GM12878 (cell line): ENCODE measurements at regions not wholly inside any gene's neighbourhood (a gene's known extent, or its start where the extent isn't known, plus 50 kb on each side); places are given as distances from the start of the nearest gene placed in this dataset.

Experiments
- CBFB ChIP-seq: IDR thresholded peaks from 2 replicates; pipeline ENCODE4 v1.6.1; 2016; ENCODE audit warnings: antibody characterized with exemption, low read depth
- IKZF2 ChIP-seq, 2 experiments: fragments of 450-650 bp; IDR thresholded peaks; 2 replicates each; pipeline ENCODE4 v1.6.1; 2017; ENCODE audit warnings: mild to moderate bottlenecking in 2 of 2, moderate library complexity in 2 of 2
- KLF5 ChIP-seq: fragments of 450-650 bp; IDR thresholded peaks from 2 replicates; pipeline ENCODE4 v1.6.1; 2014; ENCODE audit warnings: mild to moderate bottlenecking; ENCODE audit not compliant: partially characterized antibody
- SRF ChIP-seq, 2 experiments: IDR thresholded peaks; 2 replicates each; pipeline ENCODE4 v1.6.1; 2011; ENCODE audit warnings: low read depth in 2 of 2, low read length in 2 of 2, mild to moderate bottlenecking in 1 of 2, moderate library complexity in 1 of 2
- TF ChIP-seq, protein P1 (sequence below): fragments of 450-650 bp; IDR thresholded peaks from 2 replicates; pipeline ENCODE4 v1.6.1; 2017; ENCODE audit warnings: antibody characterized with exemption, mild to moderate bottlenecking, moderate library complexity
- TF ChIP-seq, protein P2 (sequence below): IDR thresholded peaks from 2 replicates; pipeline ENCODE4 v1.6.1; 2011; ENCODE audit warnings: borderline replicate concordance, low read depth, mild to moderate bottlenecking, moderate library complexity, mixed read lengths, low read length; ENCODE audit not compliant: insufficient read depth; ENCODE audit errors: extremely low read length
- TF ChIP-seq, protein P3 (sequence below): IDR thresholded peaks from 2 replicates; pipeline ENCODE4 v1.6.1; 2012; ENCODE audit warnings: low read depth, low read length, improper control_type of control experiment
- TF ChIP-seq, protein P4 (sequence below): fragments of 450-650 bp; IDR thresholded peaks from 2 replicates; pipeline ENCODE4 v1.6.1; 2016; ENCODE audit warnings: mild to moderate bottlenecking, moderate library complexity, borderline replicate concordance

DNA sequence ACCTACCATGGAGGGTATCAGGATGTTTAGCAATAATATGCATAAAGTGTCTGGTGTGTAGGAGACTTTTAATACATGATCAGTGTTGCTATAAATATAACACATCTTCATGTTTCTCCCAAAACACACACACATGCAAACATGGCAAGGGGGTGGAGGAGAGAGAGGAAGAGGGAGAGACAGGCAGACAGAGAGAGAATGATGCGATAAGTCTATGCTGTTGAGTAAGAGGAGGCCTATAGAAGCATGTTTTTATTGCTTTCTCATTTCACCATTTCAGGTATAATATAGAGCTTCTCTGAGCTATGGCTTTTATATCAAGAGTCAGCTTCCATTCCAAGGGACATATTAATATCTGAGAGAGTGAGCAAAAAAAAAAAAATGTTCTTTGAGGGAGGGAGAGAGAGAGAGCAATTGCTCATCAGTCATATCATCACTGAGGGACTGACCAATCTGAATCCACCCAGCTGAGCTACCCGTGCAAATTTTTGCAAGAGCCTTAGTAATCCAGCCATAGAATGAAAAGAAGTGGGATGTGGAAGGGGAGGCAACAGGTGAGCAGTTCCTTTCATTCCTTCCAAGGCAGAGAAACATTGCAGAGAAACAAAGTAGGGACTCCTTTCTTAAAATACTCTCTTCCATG is 54.8 kb upstream of the RASSF8 start (continued):
- TF ChIP-seq, protein P1, sequence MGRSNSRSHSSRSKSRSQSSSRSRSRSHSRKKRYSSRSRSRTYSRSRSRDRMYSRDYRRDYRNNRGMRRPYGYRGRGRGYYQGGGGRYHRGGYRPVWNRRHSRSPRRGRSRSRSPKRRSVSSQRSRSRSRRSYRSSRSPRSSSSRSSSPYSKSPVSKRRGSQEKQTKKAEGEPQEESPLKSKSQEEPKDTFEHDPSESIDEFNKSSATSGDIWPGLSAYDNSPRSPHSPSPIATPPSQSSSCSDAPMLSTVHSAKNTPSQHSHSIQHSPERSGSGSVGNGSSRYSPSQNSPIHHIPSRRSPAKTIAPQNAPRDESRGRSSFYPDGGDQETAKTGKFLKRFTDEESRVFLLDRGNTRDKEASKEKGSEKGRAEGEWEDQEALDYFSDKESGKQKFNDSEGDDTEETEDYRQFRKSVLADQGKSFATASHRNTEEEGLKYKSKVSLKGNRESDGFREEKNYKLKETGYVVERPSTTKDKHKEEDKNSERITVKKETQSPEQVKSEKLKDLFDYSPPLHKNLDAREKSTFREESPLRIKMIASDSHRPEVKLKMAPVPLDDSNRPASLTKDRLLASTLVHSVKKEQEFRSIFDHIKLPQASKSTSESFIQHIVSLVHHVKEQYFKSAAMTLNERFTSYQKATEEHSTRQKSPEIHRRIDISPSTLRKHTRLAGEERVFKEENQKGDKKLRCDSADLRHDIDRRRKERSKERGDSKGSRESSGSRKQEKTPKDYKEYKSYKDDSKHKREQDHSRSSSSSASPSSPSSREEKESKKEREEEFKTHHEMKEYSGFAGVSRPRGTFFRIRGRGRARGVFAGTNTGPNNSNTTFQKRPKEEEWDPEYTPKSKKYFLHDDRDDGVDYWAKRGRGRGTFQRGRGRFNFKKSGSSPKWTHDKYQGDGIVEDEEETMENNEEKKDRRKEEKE, result no peak
- TF ChIP-seq SRF (IDR thresholded peaks at IDR 0.05; ENCODE audit: low read depth in 2 of 2, low read length in 2 of 2), result no peak
- TF ChIP-seq, protein P2, sequence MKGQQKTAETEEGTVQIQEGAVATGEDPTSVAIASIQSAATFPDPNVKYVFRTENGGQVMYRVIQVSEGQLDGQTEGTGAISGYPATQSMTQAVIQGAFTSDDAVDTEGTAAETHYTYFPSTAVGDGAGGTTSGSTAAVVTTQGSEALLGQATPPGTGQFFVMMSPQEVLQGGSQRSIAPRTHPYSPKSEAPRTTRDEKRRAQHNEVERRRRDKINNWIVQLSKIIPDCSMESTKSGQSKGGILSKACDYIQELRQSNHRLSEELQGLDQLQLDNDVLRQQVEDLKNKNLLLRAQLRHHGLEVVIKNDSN, result no peak
- no peak for TF ChIP-seq CBFB
- TF ChIP-seq IKZF2 (IDR thresholded peaks at IDR 0.05), result no peak
- TF ChIP-seq, protein P3, sequence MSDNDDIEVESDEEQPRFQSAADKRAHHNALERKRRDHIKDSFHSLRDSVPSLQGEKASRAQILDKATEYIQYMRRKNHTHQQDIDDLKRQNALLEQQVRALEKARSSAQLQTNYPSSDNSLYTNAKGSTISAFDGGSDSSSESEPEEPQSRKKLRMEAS, result no peak
- TF ChIP-seq, protein P4, sequence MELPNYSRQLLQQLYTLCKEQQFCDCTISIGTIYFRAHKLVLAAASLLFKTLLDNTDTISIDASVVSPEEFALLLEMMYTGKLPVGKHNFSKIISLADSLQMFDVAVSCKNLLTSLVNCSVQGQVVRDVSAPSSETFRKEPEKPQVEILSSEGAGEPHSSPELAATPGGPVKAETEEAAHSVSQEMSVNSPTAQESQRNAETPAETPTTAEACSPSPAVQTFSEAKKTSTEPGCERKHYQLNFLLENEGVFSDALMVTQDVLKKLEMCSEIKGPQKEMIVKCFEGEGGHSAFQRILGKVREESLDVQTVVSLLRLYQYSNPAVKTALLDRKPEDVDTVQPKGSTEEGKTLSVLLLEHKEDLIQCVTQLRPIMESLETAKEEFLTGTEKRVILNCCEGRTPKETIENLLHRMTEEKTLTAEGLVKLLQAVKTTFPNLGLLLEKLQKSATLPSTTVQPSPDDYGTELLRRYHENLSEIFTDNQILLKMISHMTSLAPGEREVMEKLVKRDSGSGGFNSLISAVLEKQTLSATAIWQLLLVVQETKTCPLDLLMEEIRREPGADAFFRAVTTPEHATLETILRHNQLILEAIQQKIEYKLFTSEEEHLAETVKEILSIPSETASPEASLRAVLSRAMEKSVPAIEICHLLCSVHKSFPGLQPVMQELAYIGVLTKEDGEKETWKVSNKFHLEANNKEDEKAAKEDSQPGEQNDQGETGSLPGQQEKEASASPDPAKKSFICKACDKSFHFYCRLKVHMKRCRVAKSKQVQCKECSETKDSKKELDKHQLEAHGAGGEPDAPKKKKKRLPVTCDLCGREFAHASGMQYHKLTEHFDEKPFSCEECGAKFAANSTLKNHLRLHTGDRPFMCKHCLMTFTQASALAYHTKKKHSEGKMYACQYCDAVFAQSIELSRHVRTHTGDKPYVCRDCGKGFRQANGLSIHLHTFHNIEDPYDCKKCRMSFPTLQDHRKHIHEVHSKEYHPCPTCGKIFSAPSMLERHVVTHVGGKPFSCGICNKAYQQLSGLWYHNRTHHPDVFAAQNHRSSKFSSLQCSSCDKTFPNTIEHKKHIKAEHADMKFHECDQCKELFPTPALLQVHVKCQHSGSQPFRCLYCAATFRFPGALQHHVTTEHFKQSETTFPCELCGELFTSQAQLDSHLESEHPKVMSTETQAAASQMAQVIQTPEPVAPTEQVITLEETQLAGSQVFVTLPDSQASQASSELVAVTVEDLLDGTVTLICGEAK, result no peak
- no peak for TF ChIP-seq KLF5
